RCC 7860 (cell line): ENCODE measurements at regions not wholly inside any gene's neighbourhood (a gene's known extent, or its start where the extent isn't known, plus 50 kb on each side); places are given as distances from the start of the nearest gene placed in this dataset.

Experiments
- DNase-seq: peaks from one replicate; pipeline ENCODE4 v3.0.0-alpha.2; 2015; ENCODE audit warnings: low spot score
- FAIRE-seq: peaks from 2 replicates; lab custom pipeline; 2012; peaks lifted over from hg19 to GRCh38; lab: Jason Lieb, UNC

GRCh38 chr12:13452955-13453570, 256.5 kb downstream of the EMP1 start:
- FAIRE-seq, result no peak

GRCh38 chr12:13451776-13452175, 255.2 kb downstream of the EMP1 start:
- DNase-seq, result no peak
- FAIRE-seq, result no peak

More at GRCh38 chr12:13452955-13453570, 256.5 kb downstream of the EMP1 start:
- DNase-seq, result no peak

DNA sequence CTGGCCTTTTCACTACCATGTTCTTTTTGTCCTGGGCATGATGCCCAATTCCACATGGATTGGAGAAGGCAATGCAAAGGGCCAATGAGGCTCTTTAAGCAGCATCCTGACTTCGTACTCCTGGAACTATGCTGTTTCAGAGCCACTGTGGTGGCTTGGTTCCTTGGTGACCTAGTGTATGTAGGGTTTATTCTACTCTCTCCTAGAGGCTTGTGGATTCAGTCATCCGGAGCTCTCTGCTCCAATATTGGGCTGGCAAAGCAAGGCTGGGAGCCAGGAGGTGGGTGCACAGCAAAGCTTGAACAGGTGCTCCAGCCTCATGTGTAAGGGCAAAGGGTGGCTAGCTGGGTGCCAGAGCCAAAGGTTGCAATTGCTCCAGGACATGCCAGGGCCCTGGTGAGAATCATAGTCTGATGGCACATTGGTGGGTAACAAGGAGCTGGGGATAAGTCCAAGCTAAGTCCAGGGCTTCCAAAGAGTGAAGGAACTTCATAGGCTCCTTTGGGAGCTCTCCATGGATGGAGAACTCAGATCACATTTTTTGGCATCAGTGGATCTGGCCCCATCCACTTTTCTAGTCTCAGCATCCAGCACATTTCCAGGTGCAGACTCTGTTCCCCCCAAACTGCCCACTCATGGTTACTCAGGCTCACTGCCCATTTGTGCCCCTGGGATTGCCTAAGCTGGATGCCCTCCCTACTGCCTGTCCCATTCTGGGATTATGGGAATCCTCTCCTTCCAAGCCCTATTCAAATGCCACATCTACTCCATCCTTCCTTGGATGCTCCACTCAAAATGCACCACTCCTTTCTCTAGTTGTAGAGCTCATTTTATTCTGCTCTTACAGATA, 253.9 kb downstream of the EMP1 start:
- FAIRE-seq, result no peak
- DNase-seq, result no peak

DNA sequence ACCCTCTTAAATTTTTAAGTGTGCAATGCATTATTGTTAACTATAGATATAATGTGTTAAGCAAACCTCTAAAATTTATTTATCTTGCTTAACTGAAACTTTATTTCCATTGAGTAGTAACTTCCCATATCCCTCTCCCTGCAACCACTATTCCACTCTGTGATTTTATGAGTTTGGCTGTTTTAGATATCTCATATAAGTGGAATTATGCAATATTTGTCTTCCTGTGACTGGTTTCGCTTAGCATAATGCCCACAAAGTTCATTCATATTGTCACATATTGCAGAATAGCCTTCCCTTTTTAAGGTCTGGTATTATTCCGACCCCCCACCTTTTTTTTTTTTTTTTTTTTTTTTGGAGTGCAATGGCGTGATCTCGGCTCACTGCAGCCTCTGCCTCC, 247.6 kb downstream of the EMP1 start:
- FAIRE-seq (no peak), DNase-seq (no peak)

DNA sequence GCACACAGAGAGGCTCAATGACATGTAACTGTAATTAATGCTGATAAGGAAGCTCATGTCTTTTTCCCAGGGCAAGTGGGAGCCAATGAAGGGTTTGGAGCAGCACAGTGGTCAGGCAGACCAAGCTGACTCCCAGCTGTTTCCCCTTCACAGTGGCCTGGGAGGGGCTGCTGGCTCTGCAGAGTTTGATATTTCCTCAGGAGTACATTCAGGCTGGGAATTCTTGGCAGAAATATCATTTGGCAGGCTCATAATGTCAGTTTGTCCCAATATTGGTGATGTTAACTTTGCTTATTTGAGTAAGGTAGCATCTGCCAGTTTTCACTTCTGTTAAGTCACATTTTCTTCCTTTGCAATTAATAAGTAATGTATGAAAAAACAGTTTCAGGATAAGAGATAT, 247.0 kb downstream of the EMP1 start:
- FAIRE-seq (no peak), DNase-seq (no peak)

- no peak for DNase-seq
- FAIRE-seq, result no peak
Observed at GRCh38 chr12:13443028-13443427, 246.5 kb downstream of the EMP1 start.

- FAIRE-seq (no peak), DNase-seq (no peak)
Observed at GRCh38 chr12:13442457-13442856, 245.9 kb downstream of the EMP1 start.

DNA sequence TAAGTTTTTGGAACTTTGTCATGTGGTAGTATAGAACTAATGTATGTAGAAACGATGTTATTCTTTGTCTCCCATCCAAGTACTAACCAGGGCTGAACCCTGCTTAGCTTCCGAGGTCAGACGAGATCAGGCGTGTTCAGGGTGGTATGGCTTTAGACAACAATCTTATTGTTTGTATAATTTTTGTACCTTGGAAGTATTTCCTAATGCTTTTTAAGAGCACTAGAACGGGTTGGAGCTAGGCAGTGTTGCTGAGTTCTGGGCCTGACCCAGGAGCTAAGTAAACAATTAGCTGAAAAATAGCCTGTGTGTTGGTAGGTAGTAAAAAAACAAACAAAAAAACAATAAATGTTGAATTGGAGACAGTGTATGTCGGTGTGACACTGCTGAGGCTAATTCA, 244.3 kb downstream of the EMP1 start:
- FAIRE-seq (no peak), DNase-seq (no peak)

GRCh38 chr12:13437541-13437940, 241.0 kb downstream of the EMP1 start:
- no peak for FAIRE-seq
- no peak for DNase-seq

- DNase-seq (peak; percentile 17), FAIRE-seq (no peak)
Observed at GRCh38 chr12:13436696-13437391, 240.3 kb downstream of the EMP1 start.

DNA sequence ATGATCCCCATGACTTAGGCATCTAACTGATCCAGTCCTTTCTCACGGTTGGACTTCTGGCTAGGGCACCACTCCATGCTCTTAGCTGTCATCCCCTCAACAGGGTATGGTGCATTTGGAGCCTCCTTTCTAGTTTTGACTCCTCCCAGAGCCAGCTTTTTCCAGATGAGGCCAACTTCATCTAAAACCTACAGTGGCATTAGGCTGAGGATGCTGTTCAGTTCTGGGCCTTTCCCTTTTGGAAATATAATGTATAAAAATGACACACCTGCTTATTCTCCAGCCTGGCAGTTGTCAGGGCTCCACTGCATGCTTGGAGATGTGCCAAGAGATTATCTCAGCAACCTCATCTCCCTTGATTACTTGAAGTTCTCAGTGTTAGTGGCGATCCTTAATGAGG, 239.7 kb downstream of the EMP1 start:
- no peak for FAIRE-seq
- DNase-seq, result no peak

DNA sequence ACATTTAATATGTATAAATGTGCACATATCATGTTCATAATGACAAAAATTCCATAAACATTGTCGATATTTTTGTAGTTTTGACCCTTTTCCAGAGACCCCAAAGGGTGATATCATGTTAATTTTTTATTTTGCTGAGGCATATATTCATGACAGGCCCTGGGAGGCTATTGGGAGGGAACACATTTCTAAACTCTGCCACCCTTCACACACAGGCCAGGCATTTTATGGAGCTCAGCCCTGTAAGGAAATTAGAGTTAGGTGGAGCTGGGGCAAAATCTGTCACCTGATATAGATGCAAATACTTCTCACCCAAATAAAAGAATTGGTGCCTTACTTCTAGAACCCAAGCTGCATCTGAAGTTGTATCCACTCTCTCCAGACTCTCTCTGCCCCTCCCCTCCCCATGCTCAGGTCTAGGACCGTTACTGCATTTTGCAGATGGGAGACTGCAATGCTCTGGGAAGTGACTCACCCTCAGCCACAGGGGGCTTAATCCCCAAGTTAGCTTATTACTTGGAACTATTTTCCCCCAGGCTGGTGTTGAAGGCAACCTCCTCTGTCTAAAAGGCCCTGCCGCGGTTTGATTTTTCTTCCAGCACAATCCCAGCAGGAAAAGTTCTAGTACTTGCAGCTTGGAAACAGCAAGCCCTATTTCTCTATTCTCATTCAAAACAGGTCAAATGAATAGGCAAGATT, 238.9 kb downstream of the EMP1 start:
- DNase-seq, result no peak
- no peak for FAIRE-seq

GRCh38 chr12:13433768-13434167, 237.2 kb downstream of the EMP1 start:
- DNase-seq, result no peak
- no peak for FAIRE-seq

DNA sequence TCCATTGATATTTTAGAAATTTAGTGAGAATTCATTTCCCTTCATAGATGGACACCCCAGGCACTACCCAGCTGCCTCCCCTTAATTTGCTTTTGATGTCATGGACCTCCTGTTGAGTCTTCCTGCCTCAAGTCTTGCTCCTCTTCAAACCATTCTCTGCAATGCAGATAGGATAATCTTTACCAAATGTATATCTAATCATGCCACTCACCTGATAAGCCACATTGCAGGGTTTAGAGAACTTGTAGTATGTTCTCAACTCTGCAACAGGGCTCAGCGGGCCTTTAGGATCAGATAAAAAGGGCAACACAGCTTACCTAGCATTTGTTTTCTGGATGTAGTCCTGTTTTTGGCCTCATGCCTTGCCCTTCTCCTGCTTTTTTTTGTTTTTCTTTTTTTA, 234.5 kb downstream of the EMP1 start:
- FAIRE-seq (no peak), DNase-seq (no peak)

DNA sequence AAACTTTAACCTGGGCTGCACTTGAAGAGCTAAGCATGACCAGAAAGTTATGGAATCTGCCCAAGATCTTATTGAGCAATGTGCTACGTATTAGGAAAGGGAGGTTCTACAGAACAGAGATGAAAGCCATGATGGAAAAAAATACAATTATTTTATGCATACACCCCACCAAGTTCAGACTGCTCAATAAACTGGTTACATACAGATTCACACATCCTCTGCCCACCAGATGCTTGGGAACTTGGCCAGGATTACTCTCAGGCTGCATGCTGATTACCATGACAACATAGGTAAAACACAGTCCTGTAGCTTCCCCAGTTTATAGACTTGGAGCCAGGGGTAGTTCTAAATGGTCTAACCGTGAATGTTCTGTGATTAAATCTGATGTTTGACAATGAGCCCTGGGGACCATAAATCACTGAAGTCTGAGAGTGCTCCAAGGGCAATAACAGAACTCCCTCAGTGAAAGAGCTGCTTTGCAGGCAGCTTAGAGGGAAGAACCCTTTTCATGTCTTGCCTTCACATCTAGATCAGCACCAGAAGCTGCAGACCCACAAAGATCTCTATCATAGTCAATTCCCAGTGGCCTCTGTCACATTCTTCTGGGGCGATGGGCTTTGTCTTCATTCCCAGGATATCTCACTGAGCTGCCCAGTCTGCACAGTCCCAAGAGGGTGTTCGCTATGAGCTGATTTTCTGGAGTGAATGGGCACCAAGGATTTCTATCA, 232.2 kb downstream of the EMP1 start:
- no peak for FAIRE-seq
- DNase-seq, result no peak

DNA sequence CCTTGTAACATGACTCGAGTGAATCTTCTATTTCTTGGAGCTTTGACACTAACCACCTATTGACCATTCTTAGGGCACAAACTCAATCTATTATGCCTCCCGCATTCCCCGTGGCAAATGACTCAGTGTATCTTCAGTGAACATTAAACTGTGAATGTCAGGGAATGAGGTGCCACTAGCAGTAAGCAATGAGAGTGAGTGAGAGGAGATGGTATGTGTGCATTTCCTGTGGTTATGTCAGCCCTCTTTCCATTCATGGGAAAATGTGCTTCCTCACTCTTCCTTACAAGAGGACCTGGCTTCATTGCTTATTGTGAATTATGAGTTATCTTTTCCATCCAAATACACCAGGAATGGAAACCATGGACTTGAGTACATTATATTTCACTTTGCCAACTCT, 229.2 kb downstream of the EMP1 start:
- peak; percentile 86 for DNase-seq
- peak; percentile 95 for FAIRE-seq

DNA sequence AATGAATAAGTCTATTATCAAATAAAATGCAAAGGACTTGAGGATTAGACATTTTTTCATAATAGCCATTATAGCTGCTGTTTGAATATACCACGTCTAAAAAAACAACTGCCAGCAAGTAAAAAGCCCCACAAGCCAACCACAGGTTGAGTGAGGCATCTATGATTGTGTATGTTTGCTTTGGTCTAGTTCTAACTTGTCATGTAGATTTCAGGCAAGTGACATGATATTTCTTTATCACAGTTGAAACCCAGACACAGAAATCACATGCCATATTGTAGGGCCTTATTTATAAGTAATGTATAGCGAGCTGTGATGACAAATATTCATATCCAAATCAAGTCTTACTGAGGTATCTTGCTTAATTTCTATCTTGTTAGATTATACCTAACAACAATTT, 225.8 kb downstream of the EMP1 start:
- FAIRE-seq, result no peak
- no peak for DNase-seq

DNA sequence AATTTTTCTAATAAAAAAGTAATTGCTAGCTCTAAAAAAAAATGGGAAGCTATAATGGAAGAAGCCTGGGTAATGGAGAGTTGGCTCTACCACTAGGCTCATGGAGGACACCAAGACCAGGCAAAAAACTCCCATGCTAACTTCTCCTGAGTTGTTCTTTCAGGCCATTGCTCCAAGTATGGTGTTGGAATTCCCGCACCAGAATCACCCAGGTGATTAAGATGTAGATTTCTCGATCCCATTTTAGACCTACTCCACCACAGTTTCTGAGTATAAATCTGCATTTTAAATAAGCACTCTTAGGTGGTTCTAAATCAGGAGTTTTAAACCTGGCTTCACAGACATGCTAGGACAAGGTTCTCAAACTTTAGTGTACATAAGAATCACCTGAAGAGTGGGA, 221.0 kb downstream of the EMP1 start:
- FAIRE-seq (no peak), DNase-seq (no peak)

- FAIRE-seq (no peak), DNase-seq (no peak)
Observed at GRCh38 chr12:13411287-13411686, 214.8 kb downstream of the EMP1 start.

GRCh38 chr12:13405961-13406703, 209.6 kb downstream of the EMP1 start:
- DNase-seq (no peak), FAIRE-seq (no peak)
